T-helper 22 cell (primary cell): ENCODE measurements at regions not wholly inside any gene's neighbourhood (a gene's known extent, or its start where the extent isn't known, plus 50 kb on each side); places are given as distances from the start of the nearest gene placed in this dataset.
"Not testable (repeated sequence)": the region's sequence is repeated elsewhere in the genome, so short reads cannot be mapped to it uniquely, and the experiment has no call there.

Source experiments
- DNase-seq: peaks from one replicate; pipeline ENCODE4 v3.0.0-alpha.2; 2020; ENCODE audit warnings: low read depth

GRCh38 chr10:44101082-44101481 lies 283.8 kb downstream of the CXCL12 start:
- no peak for DNase-seq

GRCh38 chr10:44099511-44099910 lies 285.4 kb downstream of the CXCL12 start:
- DNase-seq = no peak

GRCh38 chr10:44096217-44096616 lies 288.7 kb downstream of the CXCL12 start:
- DNase-seq = not testable (repeated sequence)

- no peak for DNase-seq
These were observed 295.2 kb downstream of the CXCL12 start for GRCh38 chr10:44089671-44090070.

- DNase-seq = no peak
These were observed 297.5 kb downstream of the CXCL12 start for GRCh38 chr10:44087403-44087802.

GRCh38 chr10:44083719-44084400 lies 301.0 kb downstream of the CXCL12 start:
- no peak for DNase-seq

- no peak for DNase-seq
These were observed 313.4 kb downstream of the CXCL12 start for GRCh38 chr10:44071479-44071878.

- DNase-seq = no peak
These were observed 314.6 kb downstream of the CXCL12 start for GRCh38 chr10:44070282-44070681.

- no peak for DNase-seq
These were observed 315.3 kb downstream of the CXCL12 start for GRCh38 chr10:44069573-44069972.

- no peak for DNase-seq
These were observed 316.0 kb downstream of the CXCL12 start for GRCh38 chr10:44068716-44069482.

- no peak for DNase-seq
These were observed 317.5 kb downstream of the CXCL12 start for GRCh38 chr10:44067432-44067831.

- no peak for DNase-seq
These were observed 318.2 kb downstream of the CXCL12 start for GRCh38 chr10:44066527-44067255.

- no peak for DNase-seq
These were observed 318.9 kb downstream of the CXCL12 start for GRCh38 chr10:44065788-44066526.

- DNase-seq = no peak
These were observed 319.7 kb downstream of the CXCL12 start for GRCh38 chr10:44064987-44065787.

- DNase-seq = no peak
These were observed 320.6 kb downstream of the CXCL12 start for GRCh38 chr10:44064317-44064716.

GRCh38 chr10:44063686-44064085 lies 321.2 kb downstream of the CXCL12 start:
- no peak for DNase-seq

- no peak for DNase-seq
These were observed 324.2 kb downstream of the CXCL12 start for GRCh38 chr10:44060719-44061118.

- no peak for DNase-seq
These were observed 324.7 kb downstream of the CXCL12 start for GRCh38 chr10:44060221-44060620.

- no peak for DNase-seq
These were observed 326.6 kb downstream of the CXCL12 start for GRCh38 chr10:44058259-44058658.

- DNase-seq = no peak
These were observed 327.7 kb downstream of the CXCL12 start for GRCh38 chr10:44056967-44057805.
